HG02588 (cell line): ENCODE measurements at regions not wholly inside any gene's neighbourhood (a gene's known extent, or its start where the extent isn't known, plus 50 kb on each side); places are given as distances from the start of the nearest gene placed in this dataset.
"Not testable (repeated sequence)": the region's sequence is repeated elsewhere in the genome, so short reads cannot be mapped to it uniquely, and the experiment has no call there.

Experiments
- ATAC-seq: cut with Tn5 transposase; IDR thresholded peaks from one replicate; pipeline ENCODE4 v1.9.1; 2021; ENCODE audit warnings: mild to moderate bottlenecking, moderate library complexity; ENCODE audit not compliant: unreplicated experiment

- no peak for ATAC-seq
These were observed 887.1 kb downstream of the LRRIQ3 start for GRCh38 chr1:73310797-73311381.

GRCh38 chr1:73306899-73307555, 890.9 kb downstream of the LRRIQ3 start:
- ATAC-seq = no peak

- ATAC-seq = no peak
These were observed 924.1 kb downstream of the LRRIQ3 start for GRCh38 chr1:73273886-73274285.

- ATAC-seq = not testable (repeated sequence)
These were observed 952.8 kb downstream of the LRRIQ3 start for GRCh38 chr1:73245196-73245595.

- no peak for ATAC-seq
These were observed 936.7 kb upstream of the NEGR1 start for GRCh38 chr1:73218995-73219546.

GRCh38 chr1:73205294-73205973, 923.1 kb upstream of the NEGR1 start:
- ATAC-seq = no peak

- no peak for ATAC-seq
These were observed 915.6 kb upstream of the NEGR1 start for GRCh38 chr1:73197972-73198371.

GRCh38 chr1:73194965-73195364, 912.6 kb upstream of the NEGR1 start:
- ATAC-seq = no peak

GRCh38 chr1:73183581-73183980, 901.2 kb upstream of the NEGR1 start:
- ATAC-seq = not testable (repeated sequence)

GRCh38 chr1:73181190-73181540, 898.8 kb upstream of the NEGR1 start:
- no peak for ATAC-seq

- no peak for ATAC-seq
These were observed 898.3 kb upstream of the NEGR1 start for GRCh38 chr1:73180397-73181189.

- no peak for ATAC-seq
These were observed 894.6 kb upstream of the NEGR1 start for GRCh38 chr1:73176902-73177301.

GRCh38 chr1:73167009-73167657, 884.8 kb upstream of the NEGR1 start:
- no peak for ATAC-seq

- ATAC-seq = no peak
These were observed 880.2 kb upstream of the NEGR1 start for GRCh38 chr1:73162564-73162963.

GRCh38 chr1:73161418-73161817, 879.1 kb upstream of the NEGR1 start:
- ATAC-seq = no peak

GRCh38 chr1:73160759-73161158, 878.4 kb upstream of the NEGR1 start:
- no peak for ATAC-seq

- ATAC-seq = no peak
These were observed 862.0 kb upstream of the NEGR1 start for GRCh38 chr1:73144311-73144710.

GRCh38 chr1:73136975-73137374, 854.6 kb upstream of the NEGR1 start:
- ATAC-seq = no peak

GRCh38 chr1:73106931-73107330, 824.6 kb upstream of the NEGR1 start:
- no peak for ATAC-seq

GRCh38 chr1:73105755-73106154, 823.4 kb upstream of the NEGR1 start:
- no peak for ATAC-seq

GRCh38 chr1:73104749-73105148, 822.4 kb upstream of the NEGR1 start:
- ATAC-seq = no peak
